ENCODE measurements at regions not wholly inside any gene's neighbourhood (a gene's known extent, or its start where the extent isn't known, plus 50 kb on each side); places are given as distances from the start of the nearest gene placed in this dataset.

- no peak for DNase-seq (ENCODE audit: low read depth)
- H3K4me3 ChIP-seq (ENCODE audit: low read length), result no peak overlapping the region
- TF ChIP-seq CTCF (IDR thresholded peaks at IDR 0.05; ENCODE audit: insufficient read depth, low read depth, low read length, missing control alignments), result no peak
Observed at GRCh38 chr15:85959611-85960010, 120.1 kb upstream of the AGBL1 start.

GRCh38 chr15:85960381-85960780 is 119.3 kb upstream of the AGBL1 start:
- no peak overlapping the region for H3K4me3 ChIP-seq (ENCODE audit: low read length)
- no peak for DNase-seq (ENCODE audit: low read depth)
- no peak for TF ChIP-seq CTCF (IDR thresholded peaks at IDR 0.05; ENCODE audit: insufficient read depth, low read depth, low read length, missing control alignments)

GRCh38 chr15:85961821-85962220 is 117.8 kb upstream of the AGBL1 start:
- DNase-seq (ENCODE audit: low read depth), result no peak
- no peak overlapping the region for H3K4me3 ChIP-seq (ENCODE audit: low read length)
- no peak for TF ChIP-seq CTCF (IDR thresholded peaks at IDR 0.05; ENCODE audit: insufficient read depth, low read depth, low read length, missing control alignments)

GRCh38 chr15:85963262-85963760 is 116.4 kb upstream of the AGBL1 start:
- no peak for DNase-seq (ENCODE audit: low read depth)
- H3K4me3 ChIP-seq (ENCODE audit: low read length), result no peak overlapping the region
- no peak for TF ChIP-seq CTCF (IDR thresholded peaks at IDR 0.05; ENCODE audit: insufficient read depth, low read depth, low read length, missing control alignments)

GRCh38 chr15:85964471-85964870 is 115.2 kb upstream of the AGBL1 start:
- no peak for TF ChIP-seq CTCF (IDR thresholded peaks at IDR 0.05; ENCODE audit: insufficient read depth, low read depth, low read length, missing control alignments)
- H3K4me3 ChIP-seq (ENCODE audit: low read length), result no peak overlapping the region
- DNase-seq (ENCODE audit: low read depth), result no peak

GRCh38 chr15:85967553-85967952 is 112.1 kb upstream of the AGBL1 start:
- TF ChIP-seq CTCF (IDR thresholded peaks at IDR 0.05; ENCODE audit: insufficient read depth, low read depth, low read length, missing control alignments), result no peak
- no peak for DNase-seq (ENCODE audit: low read depth)
- H3K4me3 ChIP-seq (ENCODE audit: low read length), result no peak overlapping the region

- TF ChIP-seq CTCF (IDR thresholded peaks at IDR 0.05; ENCODE audit: insufficient read depth, low read depth, low read length, missing control alignments), result no peak
- DNase-seq (ENCODE audit: low read depth), result no peak
- H3K4me3 ChIP-seq (ENCODE audit: low read length), result no peak overlapping the region
Observed at GRCh38 chr15:85972805-85973540, 106.7 kb upstream of the AGBL1 start.
